ENCODE measurements at regions not wholly inside any gene's neighbourhood (a gene's known extent, or its start where the extent isn't known, plus 50 kb on each side); places are given as distances from the start of the nearest gene placed in this dataset.

DNA sequence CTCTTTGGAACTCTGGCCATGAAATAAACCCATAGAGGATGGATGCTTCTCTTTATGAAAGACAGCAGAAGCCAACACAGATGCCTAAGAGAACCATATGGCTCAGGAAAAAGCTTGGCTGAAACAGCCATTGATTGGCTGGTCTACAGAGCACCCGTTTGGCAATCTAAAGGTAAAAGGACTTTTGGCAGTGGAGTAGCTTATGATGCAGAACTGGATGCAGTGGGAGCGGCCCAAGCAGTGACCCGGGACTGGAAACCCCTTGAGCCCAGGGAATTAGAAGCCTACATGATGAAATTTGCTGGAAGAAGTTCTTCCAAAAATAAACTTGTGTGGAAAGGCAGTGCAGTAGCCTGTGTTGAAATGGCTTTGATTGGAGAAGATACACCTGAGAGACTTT, 360.2 kb downstream of the NR2F2 start:
- FAIRE-seq, result no peak
- Histone ChIP-seq H3K79me2 (ENCODE audit: control insufficient read depth, insufficient read depth, low read length) (no peaks in the 10 kb centered on the region), H3K27ac (ENCODE audit: control insufficient read depth, insufficient read depth, low read length) (no peak overlapping the region)

DNA sequence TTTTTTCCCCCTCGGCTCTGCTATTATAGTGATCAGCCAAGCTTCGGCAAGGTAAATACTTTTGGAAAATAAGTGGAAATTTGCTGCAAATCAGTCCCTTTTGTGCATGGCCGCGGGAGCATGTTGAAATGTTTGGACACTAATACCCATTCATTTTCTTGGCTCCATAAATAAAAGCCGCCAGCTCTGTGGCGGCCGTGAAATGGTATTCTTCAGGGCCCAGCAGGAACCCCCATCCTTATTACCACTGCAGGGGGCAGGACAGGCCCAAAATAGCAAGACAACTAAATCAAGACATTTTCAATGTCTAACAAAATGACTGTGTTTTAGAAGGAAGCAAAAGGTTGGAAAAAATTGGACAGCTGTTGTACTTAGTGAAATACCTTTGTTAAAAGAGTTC, 362.3 kb downstream of the NR2F2 start:
- no peaks in the 10 kb centered on the region for H3K4me1 ChIP-seq (ENCODE audit: control insufficient read depth, extremely low read depth, insufficient read depth, low read length)
- dilution Hi-C loops (cut with MboI; ENCODE audit: extremely low pct_ligation_motif_present, low sequenced_read_pairs), result no loop called here
- no peaks in the 10 kb centered on the region for H3K79me2 ChIP-seq (ENCODE audit: control insufficient read depth, insufficient read depth, low read length)
- H4K20me1 ChIP-seq (ENCODE audit: control insufficient read depth, extremely low read depth, insufficient read depth, low read length), result no peaks in the 10 kb centered on the region
- H3K27me3 ChIP-seq (ENCODE audit: control insufficient read depth, extremely low read depth, insufficient read depth, low read length), result no peaks in the 10 kb centered on the region
- TF ChIP-seq, protein P1, sequence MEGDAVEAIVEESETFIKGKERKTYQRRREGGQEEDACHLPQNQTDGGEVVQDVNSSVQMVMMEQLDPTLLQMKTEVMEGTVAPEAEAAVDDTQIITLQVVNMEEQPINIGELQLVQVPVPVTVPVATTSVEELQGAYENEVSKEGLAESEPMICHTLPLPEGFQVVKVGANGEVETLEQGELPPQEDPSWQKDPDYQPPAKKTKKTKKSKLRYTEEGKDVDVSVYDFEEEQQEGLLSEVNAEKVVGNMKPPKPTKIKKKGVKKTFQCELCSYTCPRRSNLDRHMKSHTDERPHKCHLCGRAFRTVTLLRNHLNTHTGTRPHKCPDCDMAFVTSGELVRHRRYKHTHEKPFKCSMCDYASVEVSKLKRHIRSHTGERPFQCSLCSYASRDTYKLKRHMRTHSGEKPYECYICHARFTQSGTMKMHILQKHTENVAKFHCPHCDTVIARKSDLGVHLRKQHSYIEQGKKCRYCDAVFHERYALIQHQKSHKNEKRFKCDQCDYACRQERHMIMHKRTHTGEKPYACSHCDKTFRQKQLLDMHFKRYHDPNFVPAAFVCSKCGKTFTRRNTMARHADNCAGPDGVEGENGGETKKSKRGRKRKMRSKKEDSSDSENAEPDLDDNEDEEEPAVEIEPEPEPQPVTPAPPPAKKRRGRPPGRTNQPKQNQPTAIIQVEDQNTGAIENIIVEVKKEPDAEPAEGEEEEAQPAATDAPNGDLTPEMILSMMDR (optimal IDR thresholded peaks at IDR 0.05 in 1 of 3, IDR thresholded peaks at IDR 0.05 in 1 of 3, conservative IDR thresholded peaks at IDR 0.05 in 1 of 3; ENCODE audit: extremely low read depth in 1 of 3, insufficient read depth in 2 of 3, low read length in 3 of 3), result no peak
- TF ChIP-seq EZH2 (IDR thresholded peaks at IDR 0.05; ENCODE audit: low read length), result no peak
- no peak overlapping the region for H3K9ac ChIP-seq (ENCODE audit: control insufficient read depth, extremely low read depth, insufficient read depth, low read length)
- no peak overlapping the region for H3K4me3 ChIP-seq (ENCODE audit: control insufficient read depth in 2 of 3, extremely low read depth in 1 of 3, insufficient read depth in 2 of 3, low read depth in 1 of 3, low read length in 3 of 3)
- no peak overlapping the region for H3K4me2 ChIP-seq (ENCODE audit: control insufficient read depth, extremely low read depth, insufficient read depth, low read depth, low read length)
- FAIRE-seq (no peak), DNase-seq (ENCODE audit: low read depth, low spot score) (no peak)
- no peak overlapping the region for H2AFZ ChIP-seq (ENCODE audit: control insufficient read depth, low read length)
- no peaks in the 10 kb centered on the region for H3K9me1 ChIP-seq (ENCODE audit: control insufficient read depth, extremely low read depth, insufficient read depth, low read length)
- no peak overlapping the region for H3K27ac ChIP-seq (ENCODE audit: control insufficient read depth, insufficient read depth, low read length)
- no peaks in the 10 kb centered on the region for H3K36me3 ChIP-seq (ENCODE audit: control insufficient read depth in 2 of 2, extremely low read depth in 1 of 2, insufficient read depth in 2 of 2, low read length in 2 of 2)
- H3K9me3 ChIP-seq (ENCODE audit: control insufficient read depth, low read depth, low read length), result no peaks in the 10 kb centered on the region

More for the DNA sequence above, 360.2 kb downstream of the NR2F2 start:
- Histone ChIP-seq H3K4me3 (ENCODE audit: control insufficient read depth in 2 of 3, extremely low read depth in 1 of 3, insufficient read depth in 2 of 3, low read depth in 1 of 3, low read length in 3 of 3) (no peak overlapping the region), H3K27me3 (ENCODE audit: control insufficient read depth, extremely low read depth, insufficient read depth, low read length) (no peaks in the 10 kb centered on the region), H3K36me3 (ENCODE audit: control insufficient read depth in 2 of 2, extremely low read depth in 1 of 2, insufficient read depth in 2 of 2, low read length in 2 of 2) (no peaks in the 10 kb centered on the region), H3K4me2 (ENCODE audit: control insufficient read depth, extremely low read depth, insufficient read depth, low read depth, low read length) (no peak overlapping the region), H3K9me1 (ENCODE audit: control insufficient read depth, extremely low read depth, insufficient read depth, low read length) (no peaks in the 10 kb centered on the region), H2AFZ (ENCODE audit: control insufficient read depth, low read length) (no peak overlapping the region), H4K20me1 (ENCODE audit: control insufficient read depth, extremely low read depth, insufficient read depth, low read length) (no peaks in the 10 kb centered on the region), H3K9me3 (ENCODE audit: control insufficient read depth, low read depth, low read length) (no peaks in the 10 kb centered on the region), H3K9ac (ENCODE audit: control insufficient read depth, extremely low read depth, insufficient read depth, low read length) (no peak overlapping the region), H3K4me1 (ENCODE audit: control insufficient read depth, extremely low read depth, insufficient read depth, low read length) (no peaks in the 10 kb centered on the region)
- dilution Hi-C loops (cut with MboI; ENCODE audit: extremely low pct_ligation_motif_present, low sequenced_read_pairs), result no loop called here
- no peak for TF ChIP-seq EZH2 (IDR thresholded peaks at IDR 0.05; ENCODE audit: low read length)
- TF ChIP-seq, protein P1 (optimal IDR thresholded peaks at IDR 0.05 in 1 of 3, IDR thresholded peaks at IDR 0.05 in 1 of 3, conservative IDR thresholded peaks at IDR 0.05 in 1 of 3; ENCODE audit: extremely low read depth in 1 of 3, insufficient read depth in 2 of 3, low read length in 3 of 3), result no peak
- no peak for DNase-seq (ENCODE audit: low read depth, low spot score)
